ENCODE measurements at regions not wholly inside any gene's neighbourhood (a gene's known extent, or its start where the extent isn't known, plus 50 kb on each side); places are given as distances from the start of the nearest gene placed in this dataset.
"Not testable (repeated sequence)": the region's sequence is repeated elsewhere in the genome, so short reads cannot be mapped to it uniquely, and the experiment has no call there.

- Histone ChIP-seq H3K4me3 (replicated peaks in 1 of 4; ENCODE audit: control extremely low read depth in 1 of 4, insufficient read depth in 1 of 4, low read depth in 3 of 4, low read length in 4 of 4) (no peak overlapping the region), H2AFZ (ENCODE audit: low read length) (no peak overlapping the region)
Measured at GRCh38 chr1:191804311-191804710, 354.0 kb upstream of the RGS18 start.

DNA sequence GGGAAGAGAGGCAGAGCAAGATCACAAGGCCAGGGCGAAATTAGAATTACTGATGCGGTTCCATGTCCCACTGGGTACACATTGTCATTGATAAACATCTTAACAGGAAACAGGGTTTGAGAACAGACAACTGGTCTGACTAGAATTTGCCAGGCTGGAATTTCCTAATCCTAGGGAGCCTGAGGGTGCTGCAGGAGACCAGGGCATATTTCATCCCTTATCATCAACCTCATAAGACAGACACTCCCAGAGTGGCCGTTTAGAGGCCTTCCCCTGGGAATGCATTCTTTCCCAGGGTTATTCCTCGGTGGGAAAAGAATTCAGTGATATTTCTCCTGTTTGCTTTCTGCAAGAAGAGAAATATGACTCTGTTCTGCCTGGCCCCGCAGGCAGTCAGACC is 344.7 kb upstream of the RGS18 start:
- not testable (repeated sequence) for H3K4me2 ChIP-seq (ENCODE audit: extremely low read depth, insufficient read depth, low read length); H3K27ac ChIP-seq (ENCODE audit: insufficient read depth, low read length); H3K36me3 ChIP-seq (ENCODE audit: control insufficient read depth, insufficient read depth, low read length); H3K27me3 ChIP-seq (ENCODE audit: control insufficient read depth, insufficient read depth, low read length); H2AFZ ChIP-seq (ENCODE audit: low read length); H3K9me3 ChIP-seq (ENCODE audit: control insufficient read depth, insufficient read depth, low read depth, low read length); H3K9ac ChIP-seq (ENCODE audit: insufficient read depth, low read length); H4K20me1 ChIP-seq (ENCODE audit: control insufficient read depth, extremely low read depth, insufficient read depth, low read length); DNase-seq (ENCODE audit: low read depth in 2 of 2); H3K4me3 ChIP-seq (replicated peaks in 1 of 4; ENCODE audit: control extremely low read depth in 1 of 4, insufficient read depth in 1 of 4, low read depth in 3 of 4, low read length in 4 of 4); H3K4me1 ChIP-seq (ENCODE audit: control insufficient read depth, extremely low read depth, insufficient read depth, low read length); H3K79me2 ChIP-seq (ENCODE audit: control insufficient read depth, insufficient read depth, low read length)

More at GRCh38 chr1:191804311-191804710, 354.0 kb upstream of the RGS18 start:
- DNase-seq (ENCODE audit: low read depth in 2 of 2): no peak
- H3K36me3 ChIP-seq (ENCODE audit: control insufficient read depth, insufficient read depth, low read length): no peaks in the 10 kb centered on the region
- no peaks in the 10 kb centered on the region for H3K27me3 ChIP-seq (ENCODE audit: control insufficient read depth, insufficient read depth, low read length)
- no peaks in the 10 kb centered on the region for H4K20me1 ChIP-seq (ENCODE audit: control insufficient read depth, extremely low read depth, insufficient read depth, low read length)
- H3K79me2 ChIP-seq (ENCODE audit: control insufficient read depth, insufficient read depth, low read length): no peaks in the 10 kb centered on the region
- H3K9ac ChIP-seq (ENCODE audit: insufficient read depth, low read length): no peak overlapping the region
- no peaks in the 10 kb centered on the region for H3K4me1 ChIP-seq (ENCODE audit: control insufficient read depth, extremely low read depth, insufficient read depth, low read length)
- H3K27ac ChIP-seq (ENCODE audit: insufficient read depth, low read length): no peak overlapping the region
- H3K4me2 ChIP-seq (ENCODE audit: extremely low read depth, insufficient read depth, low read length): no peak overlapping the region
- H3K9me3 ChIP-seq (ENCODE audit: control insufficient read depth, insufficient read depth, low read depth, low read length): no peaks in the 10 kb centered on the region
- TF ChIP-seq, protein P1, sequence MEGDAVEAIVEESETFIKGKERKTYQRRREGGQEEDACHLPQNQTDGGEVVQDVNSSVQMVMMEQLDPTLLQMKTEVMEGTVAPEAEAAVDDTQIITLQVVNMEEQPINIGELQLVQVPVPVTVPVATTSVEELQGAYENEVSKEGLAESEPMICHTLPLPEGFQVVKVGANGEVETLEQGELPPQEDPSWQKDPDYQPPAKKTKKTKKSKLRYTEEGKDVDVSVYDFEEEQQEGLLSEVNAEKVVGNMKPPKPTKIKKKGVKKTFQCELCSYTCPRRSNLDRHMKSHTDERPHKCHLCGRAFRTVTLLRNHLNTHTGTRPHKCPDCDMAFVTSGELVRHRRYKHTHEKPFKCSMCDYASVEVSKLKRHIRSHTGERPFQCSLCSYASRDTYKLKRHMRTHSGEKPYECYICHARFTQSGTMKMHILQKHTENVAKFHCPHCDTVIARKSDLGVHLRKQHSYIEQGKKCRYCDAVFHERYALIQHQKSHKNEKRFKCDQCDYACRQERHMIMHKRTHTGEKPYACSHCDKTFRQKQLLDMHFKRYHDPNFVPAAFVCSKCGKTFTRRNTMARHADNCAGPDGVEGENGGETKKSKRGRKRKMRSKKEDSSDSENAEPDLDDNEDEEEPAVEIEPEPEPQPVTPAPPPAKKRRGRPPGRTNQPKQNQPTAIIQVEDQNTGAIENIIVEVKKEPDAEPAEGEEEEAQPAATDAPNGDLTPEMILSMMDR (conservative IDR thresholded peaks at IDR 0.05 in 1 of 2, IDR thresholded peaks at IDR 0.05 in 1 of 2; ENCODE audit: low read depth in 1 of 2, low read length in 2 of 2): no peak
- TF ChIP-seq EZH2 (IDR thresholded peaks at IDR 0.05; ENCODE audit: low read length, missing control alignments): no peak

GRCh38 chr1:191818198-191818597 is 340.1 kb upstream of the RGS18 start:
- Histone ChIP-seq H2AFZ (ENCODE audit: low read length) (no peak overlapping the region), H4K20me1 (ENCODE audit: control insufficient read depth, extremely low read depth, insufficient read depth, low read length) (no peaks in the 10 kb centered on the region), H3K36me3 (ENCODE audit: control insufficient read depth, insufficient read depth, low read length) (no peaks in the 10 kb centered on the region), H3K4me1 (ENCODE audit: control insufficient read depth, extremely low read depth, insufficient read depth, low read length) (no peaks in the 10 kb centered on the region), H3K9ac (ENCODE audit: insufficient read depth, low read length) (no peak overlapping the region), H3K9me3 (ENCODE audit: control insufficient read depth, insufficient read depth, low read depth, low read length) (no peaks in the 10 kb centered on the region), H3K4me2 (ENCODE audit: extremely low read depth, insufficient read depth, low read length) (no peak overlapping the region), H3K79me2 (ENCODE audit: control insufficient read depth, insufficient read depth, low read length) (no peaks in the 10 kb centered on the region), H3K4me3 (replicated peaks in 1 of 4; ENCODE audit: control extremely low read depth in 1 of 4, insufficient read depth in 1 of 4, low read depth in 3 of 4, low read length in 4 of 4) (no peak overlapping the region), H3K27ac (ENCODE audit: insufficient read depth, low read length) (no peak overlapping the region), H3K27me3 (ENCODE audit: control insufficient read depth, insufficient read depth, low read length) (no peaks in the 10 kb centered on the region)
- no peak for DNase-seq (ENCODE audit: low read depth in 2 of 2)
- TF ChIP-seq EZH2 (IDR thresholded peaks at IDR 0.05; ENCODE audit: low read length, missing control alignments): no peak
- TF ChIP-seq, protein P1 (conservative IDR thresholded peaks at IDR 0.05 in 1 of 2, IDR thresholded peaks at IDR 0.05 in 1 of 2; ENCODE audit: low read depth in 1 of 2, low read length in 2 of 2): no peak

All from fibroblast of lung (primary cell).